Epidermal melanocyte (primary cell): ENCODE measurements at regions not wholly inside any gene's neighbourhood (a gene's known extent, or its start where the extent isn't known, plus 50 kb on each side); places are given as distances from the start of the nearest gene placed in this dataset.
"Not testable (repeated sequence)": the region's sequence is repeated elsewhere in the genome, so short reads cannot be mapped to it uniquely, and the experiment has no call there.

Source experiments
- DNase-seq: peaks from one replicate; pipeline ENCODE4 v3.0.0; 2011; ENCODE audit warnings: low spot score; ENCODE audit not compliant: insufficient read length

- DNase-seq, result no peak
Observed at GRCh38 chr3:110307065-110307809, 764.4 kb upstream of the NECTIN3 start.

- DNase-seq, result peak; percentile 15
Observed at GRCh38 chr3:110311541-110311940, 760.1 kb upstream of the NECTIN3 start.

- no peak for DNase-seq
Observed at GRCh38 chr3:110314512-110315114, 757.0 kb upstream of the NECTIN3 start.

GRCh38 chr3:110318108-110318507 lies 753.5 kb upstream of the NECTIN3 start:
- no peak for DNase-seq

GRCh38 chr3:110323349-110323748 lies 748.3 kb upstream of the NECTIN3 start:
- no peak for DNase-seq

- DNase-seq, result no peak
Observed at GRCh38 chr3:110324171-110324705, 747.4 kb upstream of the NECTIN3 start.

GRCh38 chr3:110327870-110328269 lies 743.7 kb upstream of the NECTIN3 start:
- DNase-seq, result no peak

GRCh38 chr3:110331562-110331961 lies 740.1 kb upstream of the NECTIN3 start:
- DNase-seq, result not testable (repeated sequence)

- DNase-seq, result no peak
Observed at GRCh38 chr3:110332629-110333028, 739.0 kb upstream of the NECTIN3 start.

- no peak for DNase-seq
Observed at GRCh38 chr3:110341047-110341446, 730.6 kb upstream of the NECTIN3 start.

GRCh38 chr3:110343376-110343775 lies 728.2 kb upstream of the NECTIN3 start:
- DNase-seq, result no peak

GRCh38 chr3:110343945-110344344 lies 727.7 kb upstream of the NECTIN3 start:
- DNase-seq, result no peak

GRCh38 chr3:110344487-110344886 lies 727.1 kb upstream of the NECTIN3 start:
- DNase-seq, result no peak

GRCh38 chr3:110344897-110345767 lies 726.5 kb upstream of the NECTIN3 start:
- DNase-seq, result no peak

GRCh38 chr3:110349295-110349694 lies 722.3 kb upstream of the NECTIN3 start:
- no peak for DNase-seq

GRCh38 chr3:110352841-110353604 lies 718.6 kb upstream of the NECTIN3 start:
- DNase-seq, result no peak

GRCh38 chr3:110362751-110363150 lies 708.9 kb upstream of the NECTIN3 start:
- DNase-seq, result no peak

- not testable (repeated sequence) for DNase-seq
Observed at GRCh38 chr3:110367289-110367688, 704.3 kb upstream of the NECTIN3 start.

GRCh38 chr3:110375751-110376518 lies 695.7 kb upstream of the NECTIN3 start:
- no peak for DNase-seq

- DNase-seq, result no peak
Observed at GRCh38 chr3:110378481-110378880, 693.1 kb upstream of the NECTIN3 start.
